GM10248 (cell line): ENCODE measurements at regions not wholly inside any gene's neighbourhood (a gene's known extent, or its start where the extent isn't known, plus 50 kb on each side); places are given as distances from the start of the nearest gene placed in this dataset.
"Not testable (repeated sequence)": the region's sequence is repeated elsewhere in the genome, so short reads cannot be mapped to it uniquely, and the experiment has no call there.

Source experiments
- CTCF ChIA-PET: fragments of 300-600 bp; sonication (Branson Sonifier 250); formaldehyde crosslinking; extraction: SDS; loops from one replicate; lab custom pipeline; 2021; ENCODE audit warnings: antibody characterized with exemption; lab: Yijun Ruan, JAX
- POLR2A ChIA-PET: fragments of 350-650 bp; sonication (Branson Sonifier 250); formaldehyde crosslinking; extraction: SDS; loops from one replicate; lab custom pipeline; 2020; ENCODE audit warnings: antibody characterized with exemption; lab: Yijun Ruan, JAX
- DNase-seq: peaks from one replicate; pipeline ENCODE4 v3.0.0; 2012; ENCODE audit errors: extremely low spot score
- CTCF ChIP-seq: IDR thresholded peaks from 2 replicates; pipeline ENCODE4 v1.5.1; 2012; ENCODE audit warnings: mild to moderate bottlenecking, low read depth; ENCODE audit errors: extremely low read depth, missing control alignments, control extremely low read depth

GRCh38 chr4:178198691-178199090 is 756.5 kb upstream of the AGA start:
- TF ChIP-seq CTCF: no peak
- POLR2A ChIA-PET: no interaction called here
- DNase-seq: no peak
- CTCF ChIA-PET: no interaction called here

- DNase-seq: no peak
- POLR2A ChIA-PET: no interaction called here
- CTCF ChIA-PET: no interaction called here
- no peak for TF ChIP-seq CTCF
These were observed 760.2 kb upstream of the AGA start for GRCh38 chr4:178202422-178202821.

GRCh38 chr4:178205826-178206225 is 763.6 kb upstream of the AGA start:
- TF ChIP-seq CTCF: no peak
- no peak for DNase-seq
- POLR2A ChIA-PET: no interaction called here
- CTCF ChIA-PET: interaction anchor here (1.5 kb wide), 1 partner anchor 11 kb away, joined by 3 read pairs; no protein-coding TSS in a partner anchor

GRCh38 chr4:178215309-178215708 is 773.1 kb upstream of the AGA start:
- CTCF ChIA-PET: no interaction called here
- POLR2A ChIA-PET: no interaction called here
- DNase-seq: no peak
- no peak for TF ChIP-seq CTCF

- ChIA-PET CTCF (no interaction called here), POLR2A (no interaction called here)
- DNase-seq: no peak
- TF ChIP-seq CTCF: no peak
These were observed 773.5 kb upstream of the AGA start for GRCh38 chr4:178215763-178216162.

GRCh38 chr4:178226421-178226820 is 784.2 kb upstream of the AGA start:
- DNase-seq, CTCF ChIA-PET, POLR2A ChIA-PET: not testable (repeated sequence)

GRCh38 chr4:178233906-178234305 is 791.7 kb upstream of the AGA start:
- POLR2A ChIA-PET: no interaction called here
- CTCF ChIA-PET: no interaction called here
- no peak for TF ChIP-seq CTCF
- no peak for DNase-seq
